ENCODE measurements at regions not wholly inside any gene's neighbourhood (a gene's known extent, or its start where the extent isn't known, plus 50 kb on each side); places are given as distances from the start of the nearest gene placed in this dataset.
"Not testable (repeated sequence)": the region's sequence is repeated elsewhere in the genome, so short reads cannot be mapped to it uniquely, and the experiment has no call there.

DNA sequence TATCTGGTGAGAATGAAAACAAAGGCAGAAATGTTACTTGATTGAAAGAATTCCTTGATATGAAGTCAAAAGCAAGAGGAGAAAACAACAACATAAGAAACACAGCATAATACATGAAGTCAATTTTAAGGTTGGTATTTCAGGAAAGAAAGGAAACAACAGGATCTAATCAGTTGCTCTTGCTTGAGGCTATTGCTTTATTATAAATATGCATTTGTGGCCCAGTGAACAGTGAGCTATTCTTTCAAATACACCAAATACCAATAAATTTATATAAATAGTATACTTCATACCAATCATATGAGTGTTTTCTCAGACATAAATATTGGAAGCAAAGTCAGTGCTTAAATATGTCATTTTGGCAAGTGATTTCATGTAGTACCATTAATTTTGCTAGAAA is 806.6 kb downstream of the NXPH1 start:
- DNase-seq: no peak

- DNase-seq: no peak
Measured at GRCh38 chr7:9241826-9242225, 808.4 kb downstream of the NXPH1 start.

DNA sequence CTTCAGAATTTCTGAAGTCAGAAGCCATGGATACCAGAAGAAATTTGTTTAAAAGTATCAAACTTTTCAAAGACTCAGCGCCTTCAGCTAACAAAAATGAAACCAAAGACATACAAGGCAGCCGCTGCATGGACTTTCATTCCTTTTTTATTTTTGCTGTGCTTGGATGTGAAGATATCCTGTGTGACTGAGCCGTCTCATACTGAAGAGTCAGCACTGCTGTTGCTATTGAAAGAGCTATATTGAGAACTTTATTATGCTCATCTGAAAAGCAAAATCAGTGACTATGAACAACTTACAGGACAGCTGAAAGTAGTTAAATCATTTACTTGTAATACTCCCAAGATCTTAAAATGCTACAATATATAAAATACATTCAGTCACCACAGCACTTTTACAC is 809.2 kb downstream of the NXPH1 start:
- DNase-seq: no peak

DNA sequence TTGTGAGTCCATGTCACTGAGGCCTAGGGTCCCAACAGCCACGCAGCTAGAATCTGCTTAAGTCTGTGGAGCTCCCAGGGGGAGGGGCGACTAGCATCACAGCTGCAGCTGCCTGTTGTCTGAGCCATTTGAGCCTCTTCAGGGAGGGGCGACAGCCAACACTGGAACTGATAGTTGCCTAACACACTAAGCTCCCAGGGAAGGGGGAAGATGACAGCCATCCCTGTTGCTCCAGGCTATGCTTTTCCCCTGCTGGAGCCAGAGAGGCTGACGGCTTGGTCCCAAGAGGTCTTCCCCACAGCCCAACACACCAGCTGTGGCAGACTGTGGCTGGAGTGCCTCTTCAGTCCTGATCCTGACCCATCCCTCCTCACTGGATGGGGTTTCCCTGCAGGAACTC is 817.5 kb downstream of the NXPH1 start:
- no peak for DNase-seq

- DNase-seq: no peak
Measured at GRCh38 chr7:9264395-9264794, 831.0 kb downstream of the NXPH1 start.

DNA sequence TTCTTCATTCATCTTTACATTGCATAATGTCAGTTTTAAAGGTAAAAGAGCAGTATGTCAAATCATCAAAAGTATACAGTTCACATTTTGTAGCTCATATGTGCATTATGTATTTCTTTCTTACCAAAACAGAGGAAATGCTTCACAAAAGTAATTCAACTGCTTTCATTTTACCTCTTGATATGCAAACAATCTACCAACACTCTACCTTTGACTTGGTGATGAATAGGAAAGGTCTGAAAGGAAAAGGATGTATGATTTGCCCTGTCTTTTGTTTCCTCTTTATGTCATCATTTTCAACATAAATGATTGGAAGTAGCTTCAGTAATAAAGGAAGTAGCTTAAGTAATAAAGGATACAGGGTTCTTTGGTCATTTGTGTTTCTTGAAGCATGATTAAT is 846.7 kb downstream of the NXPH1 start:
- no peak for DNase-seq

DNA sequence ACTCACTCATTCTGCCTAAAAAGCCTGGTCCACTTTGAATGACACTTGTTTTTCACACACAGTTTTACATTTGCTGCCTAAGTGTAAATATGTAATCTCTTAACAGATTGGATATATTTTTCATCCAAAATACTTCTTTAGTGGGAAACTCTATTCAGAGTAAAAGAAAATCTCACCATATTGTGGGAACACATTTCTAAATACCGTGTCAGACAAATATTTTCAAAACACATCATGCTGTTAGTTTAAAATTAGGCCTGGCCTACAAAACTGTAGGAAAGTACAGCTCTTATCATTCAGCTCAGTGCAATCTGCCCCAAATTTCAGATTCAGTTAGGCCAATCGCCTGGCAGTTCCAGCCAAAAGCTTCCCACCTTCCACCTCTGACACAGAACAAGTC is 849.8 kb downstream of the NXPH1 start:
- DNase-seq: no peak

DNA sequence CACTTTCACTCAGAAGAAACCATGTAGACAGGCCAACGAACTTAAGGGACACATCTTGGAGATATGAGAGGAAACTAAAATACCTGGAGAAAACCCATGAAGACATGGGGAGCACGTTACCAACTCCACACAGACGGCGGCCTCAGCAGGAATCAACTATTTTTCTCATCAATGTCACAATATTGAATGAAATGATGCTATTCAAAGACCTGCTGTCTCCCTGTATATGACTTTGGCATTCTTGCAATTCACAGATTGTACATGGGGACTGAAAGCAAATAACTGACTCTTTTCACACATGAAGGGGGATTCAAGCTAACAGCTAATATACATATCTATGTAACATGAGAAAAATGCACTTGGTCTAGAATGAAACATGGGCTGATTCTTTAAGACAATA is 869.0 kb downstream of the NXPH1 start:
- no peak for DNase-seq

- no peak for DNase-seq
Measured at GRCh38 chr7:9307131-9307530, 873.7 kb downstream of the NXPH1 start.

GRCh38 chr7:9324513-9324912 is 891.1 kb downstream of the NXPH1 start:
- DNase-seq: no peak

DNA sequence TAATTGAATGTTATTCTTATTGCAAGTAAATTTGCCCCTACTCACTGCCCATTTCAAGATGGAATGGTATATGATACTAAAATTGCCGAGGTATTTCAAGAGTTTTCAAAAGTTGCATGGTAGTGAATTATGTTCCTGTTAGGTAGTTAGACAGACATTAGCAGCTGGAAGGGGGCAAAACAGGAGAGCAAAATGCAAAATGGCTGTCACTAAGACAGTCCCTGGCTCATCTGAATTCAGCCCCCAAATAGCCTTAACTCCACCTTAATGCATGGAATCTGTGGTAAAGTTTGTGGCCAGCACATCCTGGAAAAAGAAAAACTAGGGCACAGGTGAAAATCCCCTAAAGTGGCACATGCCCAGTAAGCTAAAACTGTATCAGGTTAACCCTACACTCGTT is 894.9 kb downstream of the NXPH1 start:
- DNase-seq: no peak

DNA sequence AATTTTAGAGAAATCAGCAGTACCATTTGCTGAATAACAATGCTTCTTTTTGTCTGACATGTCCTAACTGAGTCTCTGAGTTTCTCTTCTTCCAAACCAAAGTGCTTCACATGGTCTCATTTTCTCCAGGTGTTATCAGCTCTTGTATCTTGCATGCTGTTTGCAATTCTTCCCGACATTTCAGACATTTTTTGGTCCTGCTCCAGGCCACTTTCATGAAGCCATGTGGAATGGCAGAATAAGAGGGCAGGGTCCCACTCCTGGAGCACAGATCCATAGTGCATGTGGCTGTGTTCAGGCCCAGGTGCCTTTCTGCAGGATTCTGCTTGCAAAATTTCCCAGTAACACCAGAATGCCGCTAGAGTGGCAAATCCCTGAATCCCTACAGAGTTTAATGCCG is 916.2 kb downstream of the NXPH1 start:
- DNase-seq: no peak

- no peak for DNase-seq
Measured at GRCh38 chr7:9391221-9391620, 957.8 kb downstream of the NXPH1 start.

DNA sequence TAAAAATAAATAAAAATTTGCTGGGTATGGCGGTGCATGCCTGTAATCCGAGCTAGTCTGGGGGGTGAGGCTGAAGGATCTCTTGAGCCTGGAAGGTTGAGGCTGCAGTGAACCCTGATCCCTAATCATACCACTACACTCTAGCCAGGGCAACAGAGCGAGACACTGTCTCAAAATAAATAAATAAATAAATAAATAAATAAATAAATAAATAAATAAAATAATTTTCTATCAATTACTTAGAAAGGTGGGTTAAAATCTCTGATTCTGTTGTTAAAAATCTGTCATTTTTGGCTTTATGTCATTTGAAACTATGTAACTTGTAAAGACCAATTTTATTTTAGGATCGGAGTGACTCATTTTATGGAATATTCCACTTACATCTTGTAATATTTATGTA is 958.6 kb downstream of the NXPH1 start:
- no peak for DNase-seq

- not testable (repeated sequence) for DNase-seq
Measured at GRCh38 chr7:9404386-9404785, 971.0 kb downstream of the NXPH1 start.

- no peak for DNase-seq
Measured at GRCh38 chr7:9407816-9408215, 974.4 kb downstream of the NXPH1 start.

- DNase-seq: no peak
Measured at GRCh38 chr7:9453521-9453920, 1020.1 kb downstream of the NXPH1 start.

DNA sequence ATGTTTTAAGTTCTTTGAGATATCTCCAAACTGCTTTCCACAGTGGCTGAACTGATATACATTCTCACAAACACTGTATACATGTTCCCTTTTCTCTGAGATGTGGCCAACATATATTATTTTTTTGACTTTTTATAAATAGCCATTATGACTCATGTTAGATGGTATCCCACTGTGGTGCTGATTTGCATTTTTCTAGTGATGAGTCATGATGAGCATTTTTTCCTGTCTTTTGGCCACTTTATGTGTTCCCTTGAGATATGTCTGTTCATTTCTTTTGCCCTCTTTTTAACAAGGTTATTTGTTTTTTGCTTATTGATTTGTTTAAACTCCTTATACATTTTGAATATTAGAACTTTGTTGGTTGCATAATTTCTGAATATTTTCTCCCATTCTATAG is 1055.1 kb downstream of the NXPH1 start:
- peak; percentile 12 to 59 (median 21) for DNase-seq

DNA sequence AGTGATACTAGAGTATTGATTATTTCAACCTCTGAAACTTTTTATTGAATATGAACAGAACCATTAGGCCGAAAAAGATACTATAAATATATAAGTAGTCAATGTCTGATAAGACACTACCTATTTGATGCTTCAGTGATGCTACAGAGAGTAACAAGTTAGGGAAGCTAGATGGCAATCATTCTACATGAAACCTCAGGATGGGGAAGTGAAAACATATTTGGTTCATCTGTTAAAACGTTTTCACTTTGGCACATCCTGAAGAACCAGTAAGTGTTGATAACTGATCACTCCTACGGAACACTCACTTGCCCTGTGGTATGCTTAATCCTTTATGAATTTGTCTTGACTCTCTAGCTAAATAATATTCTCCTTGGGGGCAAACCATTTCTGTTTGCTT is 1064.9 kb downstream of the NXPH1 start:
- DNase-seq: no peak

GRCh38 chr7:9502269-9502668 is 1068.9 kb downstream of the NXPH1 start:
- DNase-seq: no peak

GRCh38 chr7:9504678-9505077 is 1071.3 kb downstream of the NXPH1 start:
- DNase-seq: no peak

DNA sequence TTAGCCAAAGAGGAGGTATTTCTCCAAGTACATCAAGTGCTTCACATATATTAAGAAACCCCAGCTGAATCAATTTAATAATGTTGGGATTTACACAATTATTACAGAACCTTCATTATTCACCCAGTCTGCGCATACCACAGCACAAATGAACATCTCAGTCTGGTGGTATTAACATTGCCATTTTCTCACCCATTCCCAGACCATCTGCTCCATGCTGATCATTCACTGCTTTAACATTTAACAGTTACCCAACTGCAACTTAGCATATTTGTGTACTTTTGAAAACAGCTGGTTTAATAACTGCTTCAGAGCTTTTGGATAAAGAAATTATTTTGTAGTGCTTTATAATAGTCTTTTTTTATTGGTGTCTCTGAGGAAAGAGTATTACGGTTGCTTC is 1072.1 kb downstream of the NXPH1 start:
- DNase-seq: no peak

GRCh38 chr7:9507290-9507689 is 1073.9 kb downstream of the NXPH1 start:
- DNase-seq: no peak

DNA sequence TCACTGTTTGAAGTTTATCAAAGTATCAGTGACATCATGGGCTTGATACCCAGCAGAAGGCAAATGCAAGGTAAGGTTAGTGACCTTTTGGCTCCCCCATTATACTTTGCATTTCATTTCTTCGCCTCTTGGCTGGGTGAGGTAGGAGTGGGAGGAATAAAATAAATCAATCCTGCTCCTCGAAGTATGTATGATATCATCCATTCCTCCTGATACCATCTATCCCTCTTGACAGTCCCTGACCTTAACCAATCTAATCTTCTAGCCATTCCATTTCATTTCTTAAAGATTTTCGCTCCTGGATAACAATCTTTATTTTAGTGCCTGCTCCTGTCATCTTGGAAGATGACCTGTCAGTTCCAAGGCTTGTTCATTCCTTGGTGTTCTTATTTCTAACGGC is 1083.3 kb downstream of the NXPH1 start:
- no peak for DNase-seq

DNA sequence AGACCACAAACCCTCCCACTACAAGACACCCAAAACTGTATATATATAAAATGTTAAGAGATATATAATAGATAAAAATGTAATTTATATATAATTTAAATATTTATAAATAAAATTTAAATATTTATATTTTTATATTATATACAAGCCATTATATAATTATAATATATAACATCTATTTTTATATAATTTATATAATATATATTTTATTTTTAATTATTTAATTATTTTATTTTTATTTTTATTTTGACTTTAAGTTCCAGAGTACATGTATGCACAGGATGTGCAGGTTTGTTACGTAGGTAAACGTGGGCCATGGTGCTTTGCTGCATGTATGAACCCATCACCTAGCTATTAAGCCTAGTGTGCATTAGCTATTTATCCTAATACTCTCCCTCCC is 1090.2 kb downstream of the NXPH1 start:
- no peak for DNase-seq

- DNase-seq: peak in 1 of 3 donors; percentile 12
Measured at GRCh38 chr7:9552431-9552830, 1119.0 kb downstream of the NXPH1 start.
